ENCODE measurements at regions not wholly inside any gene's neighbourhood (a gene's known extent, or its start where the extent isn't known, plus 50 kb on each side); places are given as distances from the start of the nearest gene placed in this dataset.
A peak's percentile ranks its signal among the peaks of the same experiment; 100 is the strongest.

GRCh38 chr3:120544361-120544760 is 51.8 kb upstream of the NDUFB4 start:
- ATAC-seq (no peak), DNase-seq (no peak)
- intact Hi-C loops (cut with DNase I, micrococcal nuclease): no loop called here

- intact Hi-C loops (cut with DNase I, micrococcal nuclease): no loop called here
- ATAC-seq: no peak
- no peak for DNase-seq
Observed at GRCh38 chr3:120536642-120537041, 59.5 kb upstream of the NDUFB4 start.

GRCh38 chr3:120532969-120533368 is 63.2 kb upstream of the NDUFB4 start:
- intact Hi-C loops (cut with DNase I, micrococcal nuclease): no loop called here
- DNase-seq (no peak), ATAC-seq (no peak)

- intact Hi-C loops (cut with DNase I, micrococcal nuclease): no loop called here
- DNase-seq (no peak), ATAC-seq (no peak)
Observed at GRCh38 chr3:120528163-120528562, 68.0 kb upstream of the NDUFB4 start.

GRCh38 chr3:120526011-120526870 is 69.9 kb upstream of the NDUFB4 start:
- ATAC-seq: no peak
- intact Hi-C loops (cut with DNase I, micrococcal nuclease): no loop called here
- no peak for DNase-seq

- ATAC-seq (no peak), DNase-seq (no peak)
- intact Hi-C loops (cut with DNase I, micrococcal nuclease): no loop called here
Observed at GRCh38 chr3:120524171-120524923, 71.8 kb upstream of the NDUFB4 start.

GRCh38 chr3:120516136-120516535 is 65.3 kb upstream of the FSTL1 start:
- intact Hi-C loops (cut with DNase I, micrococcal nuclease): no loop called here
- ATAC-seq (no peak), DNase-seq (no peak)

GRCh38 chr3:120512655-120513054 is 61.9 kb upstream of the FSTL1 start:
- ATAC-seq: no peak
- intact Hi-C loops (cut with DNase I, micrococcal nuclease): no loop called here
- no peak for DNase-seq

- ATAC-seq (peak; percentile 97), DNase-seq (peak; percentile 43 to 44)
- intact Hi-C loops (cut with DNase I, micrococcal nuclease): no loop called here
Observed at GRCh38 chr3:120506828-120507774, 56.3 kb upstream of the FSTL1 start.

GRCh38 chr3:120506076-120506827 is 55.5 kb upstream of the FSTL1 start:
- intact Hi-C loops (cut with DNase I, micrococcal nuclease): no loop called here
- no peak for DNase-seq
- peak; percentile 7 for ATAC-seq

- intact Hi-C loops (cut with DNase I, micrococcal nuclease): no loop called here
- ATAC-seq: no peak
- DNase-seq: no peak
Observed at GRCh38 chr3:120503727-120504616, 53.2 kb upstream of the FSTL1 start.

- no peak for ATAC-seq
- intact Hi-C loops (cut with DNase I, micrococcal nuclease): no loop called here
- no peak for DNase-seq
Observed at GRCh38 chr3:120502116-120502515, 51.3 kb upstream of the FSTL1 start.
